GM12878 (cell line): ENCODE measurements at regions not wholly inside any gene's neighbourhood (a gene's known extent, or its start where the extent isn't known, plus 50 kb on each side); places are given as distances from the start of the nearest gene placed in this dataset.

ENCODE experiments used
- CHD1 ChIP-seq: IDR thresholded peaks from 2 replicates; pipeline ENCODE4 v1.6.1; 2012; ENCODE audit warnings: low read depth, low read length, improper control_type of control experiment
- ETV6 ChIP-seq, 2 experiments: fragments of 450-650 bp in 1 of 2; IDR thresholded peaks in 1 of 2; conservative IDR thresholded peaks in 1 of 2; 2 replicates each; pipeline ENCODE4 v1.6.1; 2014; ENCODE audit warnings: antibody characterized with exemption in 1 of 2, borderline replicate concordance in 1 of 2, low read depth in 1 of 2, mild to moderate bottlenecking in 1 of 2, moderate library complexity in 1 of 2
- MTA2 ChIP-seq: fragments of 450-650 bp; IDR thresholded peaks from 2 replicates; pipeline ENCODE4 v1.6.1; 2016; ENCODE audit warnings: low read depth, mild to moderate bottlenecking, moderate library complexity
- NFIC ChIP-seq: IDR thresholded peaks from 2 replicates; pipeline ENCODE4 v1.6.1; 2012; ENCODE audit warnings: low read depth, mild to moderate bottlenecking, inconsistent platforms, low read length, moderate library complexity
- PML ChIP-seq: IDR thresholded peaks from 2 replicates; pipeline ENCODE4 v1.6.1; 2012; ENCODE audit warnings: low read length, inconsistent platforms
- POLR2A ChIP-seq: IDR thresholded peaks from 2 replicates; pipeline ENCODE4 v1.6.1; 2011; ENCODE audit warnings: low read depth, mild to moderate bottlenecking, low read length
- POLR2AphosphoS2 ChIP-seq: IDR thresholded peaks from 2 replicates; pipeline ENCODE4 v1.6.1; 2011; ENCODE audit warnings: low read depth, mild to moderate bottlenecking, low read length, improper control_type of control experiment, moderate library complexity
- SIN3A ChIP-seq: IDR thresholded peaks from 2 replicates; pipeline ENCODE4 v1.6.1; 2012; ENCODE audit warnings: low read depth, low read length, improper control_type of control experiment
- USF2 ChIP-seq: IDR thresholded peaks from 2 replicates; pipeline ENCODE4 v1.6.1; 2011; ENCODE audit warnings: low read depth, low read length, improper control_type of control experiment, borderline replicate concordance
- TF ChIP-seq, protein P1 (sequence below), 3 experiments: IDR thresholded peaks in 2 of 3; conservative IDR thresholded peaks in 1 of 3; 2 replicates each; pipeline ENCODE4 v1.5.1; 2011; ENCODE audit warnings: low read depth in 3 of 3, low read length in 3 of 3, mild to moderate bottlenecking in 3 of 3, control low read depth in 2 of 3, moderate library complexity in 2 of 3, inconsistent platforms in 1 of 3, mixed read lengths in 1 of 3; ENCODE audit not compliant: control insufficient read depth in 2 of 3, insufficient read depth in 1 of 3; ENCODE audit errors: extremely low read depth in 1 of 3

GRCh38 chr15:25134546-25134945 is 179.8 kb downstream of the SNRPN start:
- TF ChIP-seq NFIC (no peak), CHD1 (no peak), USF2 (no peak), MTA2 (no peak), PML (no peak), POLR2A (no peak), SIN3A (no peak), ETV6 (conservative IDR thresholded peaks at IDR 0.05 in 1 of 2, IDR thresholded peaks at IDR 0.05 in 1 of 2; ENCODE audit: borderline replicate concordance in 1 of 2, low read depth in 1 of 2) (no peak), POLR2AphosphoS2 (no peak)
- TF ChIP-seq, protein P1, sequence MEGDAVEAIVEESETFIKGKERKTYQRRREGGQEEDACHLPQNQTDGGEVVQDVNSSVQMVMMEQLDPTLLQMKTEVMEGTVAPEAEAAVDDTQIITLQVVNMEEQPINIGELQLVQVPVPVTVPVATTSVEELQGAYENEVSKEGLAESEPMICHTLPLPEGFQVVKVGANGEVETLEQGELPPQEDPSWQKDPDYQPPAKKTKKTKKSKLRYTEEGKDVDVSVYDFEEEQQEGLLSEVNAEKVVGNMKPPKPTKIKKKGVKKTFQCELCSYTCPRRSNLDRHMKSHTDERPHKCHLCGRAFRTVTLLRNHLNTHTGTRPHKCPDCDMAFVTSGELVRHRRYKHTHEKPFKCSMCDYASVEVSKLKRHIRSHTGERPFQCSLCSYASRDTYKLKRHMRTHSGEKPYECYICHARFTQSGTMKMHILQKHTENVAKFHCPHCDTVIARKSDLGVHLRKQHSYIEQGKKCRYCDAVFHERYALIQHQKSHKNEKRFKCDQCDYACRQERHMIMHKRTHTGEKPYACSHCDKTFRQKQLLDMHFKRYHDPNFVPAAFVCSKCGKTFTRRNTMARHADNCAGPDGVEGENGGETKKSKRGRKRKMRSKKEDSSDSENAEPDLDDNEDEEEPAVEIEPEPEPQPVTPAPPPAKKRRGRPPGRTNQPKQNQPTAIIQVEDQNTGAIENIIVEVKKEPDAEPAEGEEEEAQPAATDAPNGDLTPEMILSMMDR (IDR thresholded peaks at IDR 0.05 in 2 of 3, conservative IDR thresholded peaks at IDR 0.05 in 1 of 3; ENCODE audit: control insufficient read depth in 2 of 3, extremely low read depth in 1 of 3, insufficient read depth in 1 of 3, low read depth in 3 of 3, low read length in 3 of 3): no peak
